G401.6 (cell line): ENCODE measurements at regions not wholly inside any gene's neighbourhood (a gene's known extent, or its start where the extent isn't known, plus 50 kb on each side); places are given as distances from the start of the nearest gene placed in this dataset.

Experiments used
- FAIRE-seq: peaks from 2 replicates; lab custom pipeline; 2012; peaks lifted over from hg19 to GRCh38; lab: Jason Lieb, UNC

DNA sequence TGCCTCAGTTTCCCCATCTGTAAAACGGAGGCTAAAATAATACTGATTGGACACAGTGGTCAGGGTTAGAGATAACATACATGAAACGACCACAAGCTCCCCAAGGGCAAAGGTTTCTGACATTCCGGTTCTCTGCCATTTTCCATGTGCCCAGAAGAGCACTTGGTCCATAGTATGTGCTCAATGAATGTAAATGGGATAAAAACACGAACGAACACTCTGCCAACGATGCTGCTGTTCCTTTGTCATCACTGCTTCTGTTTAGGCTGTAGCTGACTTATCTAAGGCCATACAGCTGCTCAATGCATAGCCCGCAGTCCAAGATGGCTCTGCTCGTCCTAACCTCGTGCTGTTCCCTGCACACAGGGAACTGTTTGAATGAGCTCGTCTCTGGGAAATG is 102.0 kb downstream of the RMI2 start:
- no peak for FAIRE-seq

DNA sequence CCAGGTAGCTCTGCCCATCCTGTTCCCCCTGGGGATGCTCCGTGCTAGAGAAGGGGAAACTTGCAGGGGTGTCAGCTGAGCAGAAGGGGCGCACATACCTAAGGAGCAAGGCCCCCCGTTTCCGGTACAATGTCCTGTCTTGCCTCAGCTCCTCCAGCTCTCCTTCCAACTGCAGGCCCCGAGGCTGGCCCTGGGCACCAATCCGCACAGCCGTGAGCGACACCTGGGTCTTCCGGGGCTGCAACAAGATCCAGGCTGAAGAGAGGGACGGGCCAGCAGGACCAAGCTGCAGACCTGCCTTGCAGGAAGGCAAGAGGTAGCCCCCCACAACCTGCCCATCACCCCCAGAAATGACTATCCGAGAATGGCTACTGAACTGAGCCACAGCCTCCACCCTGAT is 102.6 kb downstream of the RMI2 start:
- FAIRE-seq, result no peak

- no peak for FAIRE-seq
These were observed 103.6 kb downstream of the RMI2 start for GRCh38 chr16:11448796-11449416.

DNA sequence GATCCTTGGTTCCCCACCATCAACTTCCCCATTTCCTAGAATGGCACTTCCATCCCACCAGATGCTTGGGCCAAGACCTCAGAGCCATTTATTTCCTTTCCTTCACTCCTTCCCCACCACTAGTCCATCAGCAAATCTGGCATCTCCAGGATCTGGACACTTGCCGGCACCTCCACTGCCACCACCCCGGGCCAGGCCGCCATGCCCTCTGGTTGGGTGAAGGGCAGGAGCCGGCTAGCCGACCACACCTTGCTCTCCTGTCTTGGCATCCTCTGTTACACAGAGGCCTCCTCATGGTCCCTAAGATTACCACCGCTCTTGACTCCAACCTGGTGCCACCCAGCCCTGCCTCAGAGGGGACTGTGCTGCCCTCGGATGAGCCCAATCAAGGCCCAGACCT is 104.5 kb downstream of the RMI2 start:
- FAIRE-seq, result no peak

- no peak for FAIRE-seq
These were observed 104.9 kb downstream of the RMI2 start for GRCh38 chr16:11450136-11450535.

DNA sequence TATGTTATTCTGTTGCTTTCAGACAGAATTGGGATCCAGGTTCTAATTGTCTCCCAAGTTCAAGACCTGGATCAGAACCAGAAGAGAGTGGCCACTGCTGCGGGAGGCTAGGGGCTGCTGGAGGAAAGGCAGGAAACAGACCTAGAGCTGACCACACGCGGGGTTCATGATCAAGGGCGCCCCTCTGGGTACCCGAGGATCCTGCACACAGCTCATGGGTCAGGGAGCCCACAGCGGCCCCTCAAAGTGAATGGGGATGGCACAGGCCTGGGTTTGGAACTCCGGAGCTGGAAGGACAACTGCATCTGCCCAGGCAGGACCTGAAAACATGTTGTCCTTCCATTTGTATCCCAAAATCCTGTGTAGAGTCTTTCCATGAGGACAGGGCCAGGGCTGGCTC is 107.0 kb downstream of the RMI2 start:
- FAIRE-seq, result no peak

GRCh38 chr16:11452746-11453389 is 107.6 kb downstream of the RMI2 start:
- FAIRE-seq, result no peak

DNA sequence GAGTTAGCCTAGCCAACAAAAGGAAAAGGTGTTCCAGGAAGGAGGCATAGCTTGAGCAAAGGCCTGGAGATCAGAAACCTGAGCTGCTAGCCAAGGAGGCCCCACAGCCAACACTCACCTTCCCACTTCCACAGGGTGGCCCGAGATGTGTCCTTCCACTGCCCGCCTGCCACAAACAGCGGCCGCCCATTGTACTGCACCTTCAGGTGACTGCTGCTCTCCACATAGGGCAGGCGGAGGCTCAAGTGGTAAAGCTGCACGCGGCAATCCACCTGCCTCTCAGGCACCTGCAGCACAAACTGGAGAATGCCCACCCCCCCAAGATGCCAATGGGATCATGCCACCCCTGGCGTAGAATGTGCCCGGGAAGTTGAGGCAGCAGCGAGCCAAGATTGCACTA is 111.5 kb downstream of the RMI2 start:
- no peak for FAIRE-seq

- FAIRE-seq, result no peak
These were observed 114.5 kb downstream of the RMI2 start for GRCh38 chr16:11459722-11460121.

DNA sequence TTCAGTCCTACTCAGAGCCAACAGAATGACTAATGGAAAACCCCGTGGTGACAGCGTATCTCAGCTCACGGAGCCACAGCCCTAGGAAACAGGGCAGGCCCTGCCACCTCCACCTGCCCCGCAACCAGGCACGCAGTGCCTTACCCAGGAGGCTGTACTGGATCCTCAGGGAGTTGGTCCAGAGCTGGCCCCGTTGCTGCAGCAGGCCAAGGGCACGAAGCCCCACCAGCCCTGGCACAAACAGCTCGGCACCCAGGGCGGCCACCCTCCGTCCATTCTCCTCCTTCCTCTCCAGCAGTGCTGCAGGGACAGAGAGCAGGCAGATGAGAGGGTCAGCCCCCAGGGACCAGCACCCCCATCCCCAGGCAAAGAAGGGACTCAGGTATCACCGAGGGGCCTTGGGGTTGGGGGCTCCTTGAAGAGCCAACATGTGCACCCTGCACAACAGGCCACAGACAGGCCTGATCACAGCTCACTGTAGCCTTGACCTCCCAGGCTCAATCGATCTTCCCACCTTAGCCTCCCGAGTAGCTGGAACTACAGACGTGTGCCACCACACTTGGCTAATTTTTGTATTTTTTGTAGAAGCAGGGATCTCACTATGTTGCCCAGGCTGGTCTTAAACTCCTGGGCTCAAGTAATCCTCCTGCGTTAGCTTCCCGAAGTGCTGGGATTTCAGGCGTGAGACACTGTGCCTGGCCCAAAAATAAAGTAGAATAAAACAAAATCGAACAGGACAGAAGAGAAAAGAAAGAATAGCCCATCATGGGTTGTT is 115.7 kb downstream of the RMI2 start:
- no peak for FAIRE-seq

- no peak for FAIRE-seq
These were observed 116.3 kb downstream of the RMI2 start for GRCh38 chr16:11461595-11461990.

DNA sequence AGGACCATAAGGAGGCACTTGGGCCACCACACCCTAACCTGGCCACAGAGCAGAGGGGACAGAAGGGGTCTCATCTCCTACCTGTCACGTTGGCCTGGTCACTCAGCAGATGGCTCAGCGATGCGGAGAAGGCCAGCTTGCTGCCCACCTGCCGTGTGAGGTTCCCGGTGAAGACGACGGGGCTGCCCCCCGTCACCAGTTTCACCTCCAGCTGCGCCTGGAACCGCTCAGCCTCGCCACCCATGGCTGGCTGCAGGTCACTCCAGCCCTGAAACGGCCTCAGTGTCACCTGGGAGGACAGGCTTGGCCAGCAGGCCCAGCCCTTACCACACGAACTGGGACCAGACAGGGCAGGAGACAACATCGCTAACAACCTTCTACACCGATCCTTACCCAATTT is 116.8 kb downstream of the RMI2 start:
- no peak for FAIRE-seq

DNA sequence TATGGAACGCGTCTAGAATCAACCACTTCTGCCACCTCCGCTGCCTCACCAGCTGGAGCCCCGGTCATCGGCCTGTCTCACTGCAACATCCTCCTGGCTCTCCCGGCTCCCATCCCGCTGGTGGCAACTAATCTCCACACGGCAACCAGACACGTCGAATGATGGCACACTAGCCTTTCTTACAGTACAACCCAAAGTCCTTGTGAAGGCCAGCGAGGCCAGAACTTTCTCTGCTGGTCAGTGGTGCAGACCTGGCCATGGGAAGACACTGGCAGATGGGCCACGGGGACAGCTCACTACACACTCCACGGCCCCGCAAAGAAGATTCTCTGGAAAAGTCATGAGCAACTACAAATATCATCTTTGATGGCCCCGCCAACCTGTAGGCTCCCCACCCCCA is 117.6 kb downstream of the RMI2 start:
- no peak for FAIRE-seq

DNA sequence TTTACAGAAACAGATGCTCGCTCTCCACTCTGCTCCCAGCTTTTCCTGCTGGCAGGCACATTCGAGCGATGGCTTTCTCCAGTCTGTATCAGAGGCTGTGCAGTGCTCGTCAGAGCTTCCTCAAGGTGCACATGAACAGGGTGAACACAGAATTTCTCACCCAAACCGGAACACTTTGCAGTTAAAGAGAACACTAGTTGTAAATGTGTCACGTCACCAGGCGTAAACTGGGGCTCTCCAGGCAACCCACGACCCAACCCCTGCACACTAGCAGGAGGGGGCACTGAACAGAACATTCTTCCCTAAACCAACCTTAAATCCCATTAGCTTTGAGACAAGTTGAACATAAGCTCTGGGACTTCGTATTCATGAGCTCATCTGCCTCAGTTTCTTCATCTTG is 119.0 kb downstream of the RMI2 start:
- no peak for FAIRE-seq

DNA sequence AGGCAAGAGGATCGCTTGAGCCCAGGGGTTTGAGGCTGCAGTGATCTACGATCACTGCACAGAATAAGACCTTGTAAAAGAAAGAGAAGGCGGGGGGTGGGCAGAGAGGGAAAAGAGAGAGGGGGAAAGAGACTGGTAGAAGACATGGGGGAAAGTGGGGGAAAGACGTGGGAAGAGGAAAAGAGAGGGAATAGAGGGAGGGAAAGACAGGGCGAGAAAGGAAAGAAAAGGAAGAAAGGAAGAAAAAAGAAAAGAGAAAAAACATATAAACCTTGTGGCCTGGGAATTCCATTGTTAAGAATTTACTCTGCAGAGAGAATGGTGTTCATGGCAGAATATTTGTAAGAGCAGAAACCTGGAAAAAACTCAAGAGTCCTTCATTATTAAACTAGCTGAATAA is 120.4 kb downstream of the RMI2 start:
- no peak for FAIRE-seq

DNA sequence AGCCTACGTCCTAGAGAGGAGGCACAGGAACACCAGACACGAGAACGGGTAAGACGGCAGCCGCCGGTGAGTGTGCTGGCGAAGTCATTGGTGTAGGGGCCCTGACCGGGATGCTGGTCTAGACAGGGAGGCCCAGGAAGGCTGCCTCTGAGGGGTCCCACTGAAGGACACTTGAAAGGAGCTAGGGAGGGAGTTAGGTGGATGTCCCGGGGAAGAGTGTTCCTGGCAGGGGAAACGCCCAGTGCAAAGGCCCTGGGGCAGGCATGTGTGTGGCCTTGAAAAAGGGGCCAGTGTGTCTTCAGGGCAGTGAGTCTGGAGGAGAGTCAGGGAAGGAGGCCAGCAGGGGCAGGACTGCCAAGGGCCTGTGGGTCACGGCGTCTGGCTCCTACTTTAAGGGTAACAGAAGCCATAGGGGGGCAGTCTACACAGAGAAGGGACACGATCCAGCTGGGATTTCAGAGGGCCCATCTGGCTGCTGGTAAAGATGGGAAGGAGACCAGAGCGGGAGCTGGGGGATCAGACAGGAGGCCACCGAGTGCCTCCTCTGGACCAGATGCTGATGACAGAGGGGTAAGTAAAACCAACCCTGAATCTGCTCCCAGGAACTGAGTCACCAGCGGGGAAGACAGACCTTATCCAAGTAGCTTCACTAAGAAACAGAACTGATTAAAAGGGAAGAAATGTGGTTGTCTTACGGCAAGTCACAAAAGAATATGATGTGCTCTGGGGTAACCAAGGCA is 115.9 kb downstream of the LITAF start:
- no peak for FAIRE-seq

GRCh38 chr16:11471548-11471947 is 115.2 kb downstream of the LITAF start:
- FAIRE-seq, result no peak

DNA sequence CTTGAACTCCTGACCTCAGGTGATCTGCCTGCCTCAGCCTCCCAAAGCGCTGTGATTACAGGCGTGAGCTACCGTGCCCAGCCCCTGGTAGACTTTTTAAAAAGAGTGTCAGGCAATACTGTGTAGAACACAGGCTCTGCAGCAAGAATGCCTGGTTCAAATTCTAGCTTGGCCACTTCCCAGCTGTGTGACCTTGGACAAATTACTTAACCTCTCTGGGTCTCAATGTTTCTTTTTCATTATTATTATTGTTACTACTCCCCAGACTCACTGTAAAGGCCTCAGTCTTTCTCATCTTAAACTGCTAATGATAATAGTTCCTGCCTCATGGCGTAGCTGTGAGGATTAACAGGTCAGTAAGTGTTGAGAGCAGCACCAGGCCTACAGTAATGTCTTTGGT is 114.3 kb downstream of the LITAF start:
- FAIRE-seq, result no peak

- no peak for FAIRE-seq
These were observed 113.9 kb downstream of the LITAF start for GRCh38 chr16:11472851-11473250.

DNA sequence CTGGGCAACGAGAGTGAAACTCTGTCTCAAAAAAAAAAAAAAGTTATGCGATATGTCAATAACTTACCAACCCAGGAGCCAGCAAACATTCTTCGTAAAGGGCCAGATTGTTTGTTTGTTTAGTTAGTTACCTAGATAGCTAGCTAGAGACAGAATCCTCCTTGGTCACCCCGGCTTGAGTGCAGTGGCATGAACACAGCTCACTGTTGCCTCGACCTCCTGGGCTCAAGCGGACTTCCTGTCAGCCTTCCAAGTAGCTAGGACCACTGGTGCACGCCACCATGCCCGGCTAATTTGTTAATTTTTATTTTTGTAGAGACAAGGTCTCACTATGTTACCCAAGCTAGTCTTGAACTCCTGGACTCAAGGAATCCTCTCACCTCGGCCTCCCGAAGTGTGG is 113.0 kb downstream of the LITAF start:
- FAIRE-seq, result no peak

GRCh38 chr16:11474617-11475291 is 112.0 kb downstream of the LITAF start:
- FAIRE-seq, result no peak

DNA sequence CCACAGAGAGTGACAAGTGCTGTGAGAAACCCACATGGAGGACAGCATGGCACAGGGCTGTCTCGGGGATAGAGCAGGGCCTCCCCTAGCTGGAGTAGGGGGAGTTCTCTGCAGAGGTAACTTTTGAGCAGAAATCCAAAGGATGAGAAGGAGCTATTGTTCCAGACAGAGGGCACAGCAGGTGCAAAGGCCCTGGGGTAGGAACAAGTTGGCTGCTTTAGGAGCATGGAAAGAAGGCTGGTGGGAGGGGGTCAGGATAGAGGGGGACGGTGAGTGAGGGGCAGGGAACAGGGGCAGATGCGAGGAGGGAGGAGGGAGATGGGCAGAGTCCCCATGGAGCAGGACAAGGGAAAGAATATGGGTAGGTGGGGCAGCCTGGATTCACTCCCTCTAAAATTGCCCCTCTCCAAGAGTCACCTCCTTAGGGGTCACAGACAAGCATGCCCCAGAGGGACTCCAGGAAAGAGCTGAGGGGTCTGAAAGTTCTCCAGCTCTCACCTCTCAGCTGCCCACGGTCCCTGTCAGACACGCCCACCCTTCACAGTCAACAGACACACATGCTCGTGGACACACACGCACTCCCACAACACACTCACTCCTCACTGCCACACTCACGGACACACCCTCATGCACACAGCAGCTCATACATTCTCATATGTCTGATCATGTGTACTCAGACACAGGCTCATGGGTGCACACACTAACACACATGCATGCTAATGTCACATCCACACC is 110.7 kb downstream of the LITAF start:
- no peak for FAIRE-seq
